Mesothelial cell of epicardium (in vitro differentiated cells): ENCODE measurements at regions not wholly inside any gene's neighbourhood (a gene's known extent, or its start where the extent isn't known, plus 50 kb on each side); places are given as distances from the start of the nearest gene placed in this dataset.
A peak's percentile ranks its signal among the peaks of the same experiment; 100 is the strongest.

Source experiments
- DNase-seq, 2 experiments: peaks; one replicate each; pipeline ENCODE4 v3.0.0; 2021; ENCODE audit warnings: low spot score in 2 of 2; ENCODE audit not compliant: unreplicated experiment in 2 of 2
- H3K27ac Mint-ChIP-seq: 2 replicates; pipeline ENCODE4 v1.8.0; 2021; ENCODE audit warnings: mixed read lengths
- H3K27me3 Mint-ChIP-seq: 2 replicates; pipeline ENCODE4 v1.8.0; 2021; ENCODE audit warnings: low read depth, mixed read lengths
- H3K36me3 Mint-ChIP-seq: 2 replicates; pipeline ENCODE4 v1.8.0; 2021; ENCODE audit warnings: mixed read lengths
- H3K4me1 Mint-ChIP-seq: 2 replicates; pipeline ENCODE4 v1.8.0; 2021; ENCODE audit warnings: mixed read lengths
- H3K4me3 Mint-ChIP-seq: 2 replicates; pipeline ENCODE4 v1.8.0; 2021; ENCODE audit warnings: mild to moderate bottlenecking, moderate library complexity, mixed read lengths
- H3K9me3 Mint-ChIP-seq: 2 replicates; pipeline ENCODE4 v1.8.0; 2021; ENCODE audit warnings: mixed read lengths
- TF ChIP-seq, protein P1 (sequence below): fragments of 200-600 bp; sonication (generic); IDR thresholded peaks from one replicate; pipeline ENCODE4 v1.5.0; 2021; ENCODE audit warnings: antibody characterized with exemption; ENCODE audit not compliant: unreplicated experiment

DNA sequence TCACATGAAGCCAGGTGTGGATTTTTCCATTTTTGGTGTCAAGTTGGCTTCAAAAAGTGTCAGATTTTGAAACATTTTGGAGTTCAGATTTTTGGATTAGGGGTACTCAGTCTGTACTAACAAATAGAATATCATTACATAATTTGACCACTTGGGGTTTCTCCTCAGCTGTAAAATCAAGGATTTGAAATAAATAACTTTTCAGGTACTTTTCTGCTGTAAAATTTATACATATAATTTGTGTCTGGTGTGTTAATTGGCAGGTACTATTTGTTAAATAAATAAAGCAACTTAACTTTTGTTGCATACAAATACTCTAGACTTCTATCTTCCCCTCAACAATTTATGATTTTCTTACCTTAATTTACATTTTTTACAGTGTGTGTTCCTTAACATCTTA lies 234.1 kb upstream of the PRICKLE1 start:
- Mint-ChIP-seq H3K36me3 (no peaks in the 10 kb centered on the region), H3K4me1 (peaks cover 4% of the 10 kb centered on the region)
- DNase-seq: no peak

DNA sequence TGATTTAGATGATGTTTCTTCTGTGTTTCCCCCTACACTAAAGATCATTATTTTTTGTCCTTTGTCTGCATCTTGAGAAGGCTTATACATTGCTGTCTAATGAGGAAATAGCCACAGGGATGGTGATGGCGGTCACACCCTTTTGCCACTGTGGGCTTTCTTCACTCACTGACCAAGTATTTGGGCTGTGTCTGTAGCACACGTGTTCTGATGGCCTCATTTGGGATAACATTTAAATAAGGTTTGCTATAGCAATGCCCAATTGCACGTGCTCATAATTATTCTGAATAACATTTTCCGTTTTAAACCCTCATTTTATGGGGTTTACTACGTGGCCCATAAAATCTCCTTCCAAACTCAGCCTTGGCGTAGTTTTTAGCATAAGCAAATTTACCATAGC lies 230.3 kb upstream of the PRICKLE1 start:
- TF ChIP-seq, protein P1, sequence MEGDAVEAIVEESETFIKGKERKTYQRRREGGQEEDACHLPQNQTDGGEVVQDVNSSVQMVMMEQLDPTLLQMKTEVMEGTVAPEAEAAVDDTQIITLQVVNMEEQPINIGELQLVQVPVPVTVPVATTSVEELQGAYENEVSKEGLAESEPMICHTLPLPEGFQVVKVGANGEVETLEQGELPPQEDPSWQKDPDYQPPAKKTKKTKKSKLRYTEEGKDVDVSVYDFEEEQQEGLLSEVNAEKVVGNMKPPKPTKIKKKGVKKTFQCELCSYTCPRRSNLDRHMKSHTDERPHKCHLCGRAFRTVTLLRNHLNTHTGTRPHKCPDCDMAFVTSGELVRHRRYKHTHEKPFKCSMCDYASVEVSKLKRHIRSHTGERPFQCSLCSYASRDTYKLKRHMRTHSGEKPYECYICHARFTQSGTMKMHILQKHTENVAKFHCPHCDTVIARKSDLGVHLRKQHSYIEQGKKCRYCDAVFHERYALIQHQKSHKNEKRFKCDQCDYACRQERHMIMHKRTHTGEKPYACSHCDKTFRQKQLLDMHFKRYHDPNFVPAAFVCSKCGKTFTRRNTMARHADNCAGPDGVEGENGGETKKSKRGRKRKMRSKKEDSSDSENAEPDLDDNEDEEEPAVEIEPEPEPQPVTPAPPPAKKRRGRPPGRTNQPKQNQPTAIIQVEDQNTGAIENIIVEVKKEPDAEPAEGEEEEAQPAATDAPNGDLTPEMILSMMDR: no peak
- Mint-ChIP-seq H3K27ac (no peak overlapping the region), H3K27me3 (no peaks in the 10 kb centered on the region), H3K9me3 (peaks cover 15% of the 10 kb centered on the region), H3K4me1 (peaks cover 7% of the 10 kb centered on the region), H3K4me3 (no peak overlapping the region), H3K36me3 (no peaks in the 10 kb centered on the region)
- DNase-seq: no peak

More for the DNA sequence above, 234.1 kb upstream of the PRICKLE1 start:
- Mint-ChIP-seq H3K9me3 (peaks cover 18% of the 10 kb centered on the region), H3K4me3 (no peak overlapping the region), H3K27ac (no peak overlapping the region), H3K27me3 (no peaks in the 10 kb centered on the region)
- TF ChIP-seq, protein P1: peak; percentile 51

DNA sequence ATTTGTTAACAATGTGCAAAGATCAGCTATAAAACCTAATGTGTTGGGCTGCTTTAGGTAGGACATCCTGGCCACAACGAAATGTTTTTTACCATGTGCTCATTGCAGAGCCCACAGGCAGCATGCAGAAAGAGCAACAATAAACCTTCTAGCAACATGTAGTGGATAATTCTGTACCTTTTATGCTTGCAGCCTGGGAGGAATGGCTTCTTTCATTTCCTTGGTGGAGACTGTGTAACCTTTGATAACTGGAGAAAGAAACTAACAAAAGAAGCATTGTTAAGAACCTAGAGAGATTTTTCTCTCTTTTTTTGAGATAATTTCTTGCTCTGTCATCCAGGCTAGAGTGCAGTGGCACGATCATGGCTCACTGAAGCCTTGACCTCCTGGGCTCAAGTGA lies 225.5 kb upstream of the PRICKLE1 start:
- DNase-seq: no peak
- Mint-ChIP-seq H3K27me3 (no peaks in the 10 kb centered on the region), H3K9me3 (no peaks in the 10 kb centered on the region), H3K36me3 (no peaks in the 10 kb centered on the region), H3K4me1 (peaks cover 35% of the 10 kb centered on the region), H3K4me3 (no peak overlapping the region), H3K27ac (no peak overlapping the region)
- TF ChIP-seq, protein P1: no peak

DNA sequence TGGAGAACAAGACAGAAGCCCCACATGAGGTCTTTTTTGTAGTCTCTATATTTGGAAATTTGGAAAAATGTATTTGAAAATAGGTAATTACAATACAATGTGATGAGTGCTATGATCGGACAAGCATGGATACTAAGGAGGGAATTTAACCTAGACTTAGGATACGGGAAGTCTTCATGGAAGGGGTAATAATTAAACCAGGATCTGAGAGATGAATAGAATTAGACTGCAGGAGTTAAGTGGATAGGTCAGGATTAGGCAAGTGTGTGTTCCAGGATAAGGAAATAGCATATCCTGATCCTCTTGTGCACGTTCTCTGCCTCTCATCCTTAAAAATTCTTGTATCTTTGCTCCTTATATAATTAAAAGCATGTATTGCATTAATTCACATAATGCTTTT lies 223.3 kb upstream of the PRICKLE1 start:
- no peak overlapping the region for H3K4me3 Mint-ChIP-seq
- no peaks in the 10 kb centered on the region for H3K36me3 Mint-ChIP-seq
- H3K27me3 Mint-ChIP-seq: no peaks in the 10 kb centered on the region
- H3K27ac Mint-ChIP-seq: no peak overlapping the region
- TF ChIP-seq, protein P1: no peak
- DNase-seq: no peak
- H3K4me1 Mint-ChIP-seq: peaks cover 44% of the 10 kb centered on the region
- H3K9me3 Mint-ChIP-seq: no peaks in the 10 kb centered on the region

DNA sequence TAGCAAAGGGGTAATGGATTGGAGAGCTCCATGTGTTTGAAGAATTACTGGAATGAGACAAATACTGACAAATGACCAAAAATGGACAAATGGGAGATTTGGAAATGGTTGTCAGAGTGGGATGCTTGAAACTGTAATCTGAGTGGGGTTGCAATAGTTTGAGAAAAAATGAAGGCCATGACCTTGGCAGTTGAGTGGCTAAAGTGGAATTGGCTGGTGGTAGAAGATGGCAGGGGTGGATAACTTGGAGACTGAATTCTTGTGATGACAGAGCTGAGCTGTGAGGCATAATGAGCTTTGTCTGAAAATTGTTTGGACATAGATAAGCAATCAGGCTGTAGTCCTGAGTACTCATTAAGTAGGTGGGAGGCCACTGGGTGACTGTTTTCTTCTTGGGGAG lies 222.5 kb upstream of the PRICKLE1 start:
- Mint-ChIP-seq H3K4me3 (no peak overlapping the region), H3K9me3 (no peaks in the 10 kb centered on the region), H3K27me3 (no peaks in the 10 kb centered on the region), H3K4me1 (peaks cover 45% of the 10 kb centered on the region), H3K36me3 (no peaks in the 10 kb centered on the region), H3K27ac (no peak overlapping the region)
- TF ChIP-seq, protein P1: no peak
- DNase-seq: no peak

DNA sequence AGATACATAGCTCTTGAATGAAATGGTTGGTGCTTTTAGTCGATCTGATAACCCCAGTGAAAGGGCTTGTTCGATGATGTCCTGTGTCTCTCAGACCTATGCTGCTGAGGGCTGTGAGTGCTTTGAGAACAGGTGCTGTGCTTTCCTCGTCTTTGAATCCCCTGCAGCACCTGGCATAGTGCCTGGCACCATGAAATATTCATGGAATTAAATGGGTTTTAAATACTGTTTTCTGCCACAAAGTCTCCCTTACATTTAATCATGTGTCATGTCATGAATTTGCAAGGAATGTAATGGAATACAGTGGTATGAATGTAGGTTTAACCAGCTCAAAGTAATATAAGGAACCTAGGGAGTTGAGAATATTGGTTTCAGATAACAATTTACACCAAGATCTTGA lies 220.5 kb upstream of the PRICKLE1 start:
- DNase-seq: no peak
- H3K36me3 Mint-ChIP-seq: no peaks in the 10 kb centered on the region
- H3K4me1 Mint-ChIP-seq: peaks cover 43% of the 10 kb centered on the region
- H3K27me3 Mint-ChIP-seq: no peaks in the 10 kb centered on the region
- peak overlapping the region; percentile 52 for H3K27ac Mint-ChIP-seq
- H3K9me3 Mint-ChIP-seq: peaks cover 3% of the 10 kb centered on the region
- H3K4me3 Mint-ChIP-seq: no peak overlapping the region
- TF ChIP-seq, protein P1: no peak
